ENCODE measurements at regions not wholly inside any gene's neighbourhood (a gene's known extent, or its start where the extent isn't known, plus 50 kb on each side); places are given as distances from the start of the nearest gene placed in this dataset.

- Histone ChIP-seq H3K4me1 (ENCODE audit: insufficient read depth, low read length) (no peaks in the 10 kb centered on the region), H3K27ac (ENCODE audit: low read depth in 1 of 2, low read length in 2 of 2) (no peak overlapping the region), H3K36me3 (ENCODE audit: insufficient read depth, low read length) (no peaks in the 10 kb centered on the region), H3K4me3 (ENCODE audit: low read length) (no peak overlapping the region), H3K9me3 (ENCODE audit: control insufficient read depth in 1 of 2, insufficient read depth in 1 of 2, low read length in 2 of 2) (no peaks in the 10 kb centered on the region), H3K27me3 (ENCODE audit: control insufficient read depth in 1 of 2, insufficient read depth in 2 of 2, low read length in 2 of 2) (no peaks in the 10 kb centered on the region)
- H3K4me1 Mint-ChIP-seq (ENCODE audit: low read depth): no peaks in the 10 kb centered on the region
- ATAC-seq (ENCODE audit: poor library complexity) (no peak), DNase-seq (no peak)
- no peak overlapping the region for H3K27ac Mint-ChIP-seq
- H3K9me3 Mint-ChIP-seq: peaks cover 8% of the 10 kb centered on the region
- CTCF ChIA-PET: no interaction called here
- no peaks in the 10 kb centered on the region for H3K27me3 Mint-ChIP-seq
- POLR2A ChIA-PET: no interaction called here
- no peaks in the 10 kb centered on the region for H3K36me3 Mint-ChIP-seq (ENCODE audit: low read depth)
- intact Hi-C loops (cut with DNase I, micrococcal nuclease): no loop called here
- no peak for TF ChIP-seq CTCF (IDR thresholded peaks at IDR 0.05)
- H3K4me3 Mint-ChIP-seq: no peak overlapping the region
These were observed 174.6 kb downstream of the SUCLA2 start for GRCh38 chr13:47826471-47826870.

GRCh38 chr13:47822036-47822435, 179.0 kb downstream of the SUCLA2 start:
- intact Hi-C loops (cut with DNase I, micrococcal nuclease): no loop called here
- no peaks in the 10 kb centered on the region for H3K4me1 ChIP-seq (ENCODE audit: insufficient read depth, low read length)
- DNase-seq: no peak
- no peaks in the 10 kb centered on the region for H3K36me3 ChIP-seq (ENCODE audit: insufficient read depth, low read length)
- H3K27me3 ChIP-seq (ENCODE audit: control insufficient read depth in 1 of 2, insufficient read depth in 2 of 2, low read length in 2 of 2): no peaks in the 10 kb centered on the region
- ChIA-PET POLR2A (no interaction called here), CTCF (no interaction called here)
- H3K27ac Mint-ChIP-seq: no peak overlapping the region
- H3K27me3 Mint-ChIP-seq: no peaks in the 10 kb centered on the region
- no peak for ATAC-seq (ENCODE audit: poor library complexity)
- H3K9me3 ChIP-seq (ENCODE audit: control insufficient read depth in 1 of 2, insufficient read depth in 1 of 2, low read length in 2 of 2): no peaks in the 10 kb centered on the region
- no peak overlapping the region for H3K4me3 Mint-ChIP-seq
- H3K4me3 ChIP-seq (ENCODE audit: low read length): no peak overlapping the region
- H3K27ac ChIP-seq (ENCODE audit: low read depth in 1 of 2, low read length in 2 of 2): no peak overlapping the region
- H3K4me1 Mint-ChIP-seq (ENCODE audit: low read depth): no peaks in the 10 kb centered on the region
- TF ChIP-seq CTCF (IDR thresholded peaks at IDR 0.05): no peak
- H3K36me3 Mint-ChIP-seq (ENCODE audit: low read depth): no peaks in the 10 kb centered on the region
- H3K9me3 Mint-ChIP-seq: peaks cover 8% of the 10 kb centered on the region

- Histone ChIP-seq H3K27me3 (ENCODE audit: control insufficient read depth in 1 of 2, insufficient read depth in 2 of 2, low read length in 2 of 2) (no peaks in the 10 kb centered on the region), H3K4me3 (ENCODE audit: low read length) (no peak overlapping the region), H3K9me3 (ENCODE audit: control insufficient read depth in 1 of 2, insufficient read depth in 1 of 2, low read length in 2 of 2) (no peaks in the 10 kb centered on the region), H3K4me1 (ENCODE audit: insufficient read depth, low read length) (no peaks in the 10 kb centered on the region), H3K36me3 (ENCODE audit: insufficient read depth, low read length) (no peaks in the 10 kb centered on the region), H3K27ac (ENCODE audit: low read depth in 1 of 2, low read length in 2 of 2) (no peak overlapping the region)
- ChIA-PET POLR2A (no interaction called here), CTCF (no interaction called here)
- Mint-ChIP-seq H3K4me1 (ENCODE audit: low read depth) (no peaks in the 10 kb centered on the region), H3K36me3 (ENCODE audit: low read depth) (no peaks in the 10 kb centered on the region), H3K27ac (no peak overlapping the region), H3K27me3 (no peaks in the 10 kb centered on the region), H3K4me3 (no peak overlapping the region), H3K9me3 (no peaks in the 10 kb centered on the region)
- ATAC-seq (ENCODE audit: poor library complexity): no peak
- TF ChIP-seq CTCF (IDR thresholded peaks at IDR 0.05): no peak
- no peak for DNase-seq
- intact Hi-C loops (cut with DNase I, micrococcal nuclease): no loop called here
These were observed 184.2 kb downstream of the SUCLA2 start for GRCh38 chr13:47816831-47817230.
